Renal pelvis (tissue), 1 donor: ENCODE measurements at regions not wholly inside any gene's neighbourhood (a gene's known extent, or its start where the extent isn't known, plus 50 kb on each side); places are given as distances from the start of the nearest gene placed in this dataset.

Experiments used
- DNase-seq: peaks from one replicate; pipeline ENCODE4 v3.0.0-alpha.2; 2013

DNA sequence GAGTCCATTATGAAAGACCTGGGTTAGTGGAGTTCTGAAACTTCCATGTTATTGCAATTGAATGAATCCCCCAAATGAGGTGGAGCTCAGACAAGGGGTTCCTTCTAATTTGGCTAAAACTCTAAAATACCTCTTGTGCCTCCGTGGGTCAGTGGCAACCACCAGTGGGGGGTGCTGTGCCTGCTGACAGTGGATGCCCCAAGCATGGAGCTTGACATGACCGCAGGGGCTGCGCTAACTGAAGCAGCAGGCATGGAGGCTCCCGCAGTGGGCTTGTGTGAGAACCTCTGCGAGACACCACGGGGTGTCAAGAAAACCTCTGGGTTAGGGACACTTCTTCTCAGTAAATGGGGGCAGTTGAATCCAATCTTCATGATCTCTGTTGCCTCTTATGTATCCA, 200.5 kb downstream of the DRD1 start:
- DNase-seq = no peak

DNA sequence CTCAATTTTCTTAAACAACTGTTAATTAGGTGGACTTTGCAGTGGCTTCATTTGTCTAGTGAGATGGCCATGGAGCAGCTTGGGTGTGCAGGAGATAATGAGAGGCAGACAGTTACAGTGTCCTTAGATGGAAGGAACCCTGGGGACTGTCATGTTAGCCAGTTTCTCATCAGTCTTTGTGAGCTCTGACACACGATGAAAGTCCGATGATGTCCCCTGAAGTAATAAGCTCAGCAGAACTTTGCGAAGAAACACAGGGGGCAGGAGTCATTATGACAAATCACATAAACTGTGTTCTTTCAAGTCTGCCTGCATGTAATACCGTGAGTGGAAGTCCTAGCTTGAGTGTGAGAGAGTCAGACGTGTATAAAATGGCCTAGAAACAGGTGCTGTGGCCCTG, 201.8 kb downstream of the DRD1 start:
- DNase-seq = no peak

DNA sequence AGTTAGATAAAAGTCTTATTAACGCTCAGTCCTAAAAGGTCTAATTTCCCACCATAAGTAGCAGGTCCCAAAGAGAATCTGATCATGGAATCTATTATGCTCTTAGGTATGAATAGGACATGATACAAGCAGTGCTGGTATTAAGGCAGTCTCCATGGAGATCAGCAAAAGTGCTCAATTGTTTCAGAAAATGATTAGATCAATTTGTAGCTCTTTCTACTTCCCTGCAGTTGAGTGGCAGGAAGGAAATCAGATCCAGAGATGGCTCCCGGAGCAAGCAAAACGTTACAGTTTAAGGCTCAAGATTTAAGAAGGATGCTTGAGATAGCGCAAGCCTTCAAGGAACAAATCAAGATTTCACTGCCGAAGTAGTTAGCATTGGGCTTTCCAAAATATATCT, 205.7 kb downstream of the DRD1 start:
- no peak for DNase-seq

DNA sequence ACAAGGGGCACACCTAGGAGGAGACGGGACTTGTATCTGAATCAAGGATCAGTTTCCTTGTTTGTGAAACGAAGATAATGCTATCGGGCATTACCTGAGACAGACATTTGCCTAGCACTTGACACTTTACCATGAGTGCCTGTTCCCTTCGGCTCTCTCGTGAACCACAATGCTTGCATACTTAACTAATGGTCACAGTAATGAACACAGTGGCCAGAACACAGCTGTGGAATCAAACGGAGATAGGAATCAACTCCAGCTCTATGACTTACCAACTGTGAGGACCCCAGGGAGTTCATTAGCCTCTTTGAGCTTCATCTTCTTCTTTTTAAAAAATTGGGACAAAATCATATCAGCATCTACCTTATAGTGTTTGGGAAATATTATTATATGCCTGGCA, 207.8 kb downstream of the DRD1 start:
- no peak for DNase-seq

DNA sequence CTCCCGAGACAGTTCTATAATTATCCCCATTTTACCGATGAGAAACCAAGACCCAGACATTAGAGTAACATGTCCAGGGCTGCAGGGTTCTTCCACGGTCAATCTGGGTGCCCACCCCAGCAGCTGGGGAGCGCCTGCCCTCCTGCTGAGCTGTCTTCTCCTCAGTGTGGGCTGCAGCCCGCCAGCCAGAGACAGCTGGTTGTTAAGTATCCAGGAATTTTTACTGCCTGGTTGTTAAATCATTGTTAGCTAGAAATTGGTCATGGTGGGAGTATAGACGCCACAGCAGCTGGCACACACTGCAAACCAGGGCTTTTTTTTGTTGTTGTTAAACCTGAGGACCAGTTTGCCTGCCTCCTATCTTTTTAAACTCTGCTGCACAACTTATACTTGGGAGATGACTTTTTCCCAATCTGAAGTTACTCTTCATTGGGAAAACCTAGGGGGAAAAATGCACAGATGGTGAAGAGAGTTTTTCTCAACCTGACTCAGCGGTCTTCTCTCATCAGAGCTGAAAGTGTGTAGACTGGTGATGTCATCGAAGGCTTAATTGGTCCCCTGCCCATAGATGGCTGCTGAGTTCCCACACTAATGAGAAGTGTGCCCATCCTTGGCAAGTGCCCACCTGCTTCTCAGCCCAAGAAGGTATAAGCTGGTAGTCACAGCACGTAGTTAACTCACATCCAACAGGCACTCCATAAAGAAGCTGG, 208.6 kb downstream of the DRD1 start:
- DNase-seq = no peak

DNA sequence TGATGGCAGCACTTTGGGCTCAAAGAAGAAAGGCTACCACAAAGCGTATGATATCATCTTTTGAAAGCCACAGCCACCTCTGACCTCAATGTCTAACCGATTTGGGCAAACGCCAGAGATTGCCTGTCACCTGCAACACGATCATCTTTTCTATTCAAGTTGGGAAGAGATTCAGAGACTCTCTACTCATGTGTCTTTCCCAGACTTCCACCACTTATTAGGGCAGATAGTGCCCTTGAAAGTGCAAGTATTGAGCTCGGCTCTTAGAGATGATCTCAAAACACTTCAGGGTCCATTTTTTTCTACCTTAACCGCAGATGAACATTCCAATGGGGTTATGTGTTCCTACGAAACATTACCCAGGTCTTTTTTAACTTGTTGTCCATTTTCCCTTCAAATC, 213.7 kb downstream of the DRD1 start:
- DNase-seq = no peak

DNA sequence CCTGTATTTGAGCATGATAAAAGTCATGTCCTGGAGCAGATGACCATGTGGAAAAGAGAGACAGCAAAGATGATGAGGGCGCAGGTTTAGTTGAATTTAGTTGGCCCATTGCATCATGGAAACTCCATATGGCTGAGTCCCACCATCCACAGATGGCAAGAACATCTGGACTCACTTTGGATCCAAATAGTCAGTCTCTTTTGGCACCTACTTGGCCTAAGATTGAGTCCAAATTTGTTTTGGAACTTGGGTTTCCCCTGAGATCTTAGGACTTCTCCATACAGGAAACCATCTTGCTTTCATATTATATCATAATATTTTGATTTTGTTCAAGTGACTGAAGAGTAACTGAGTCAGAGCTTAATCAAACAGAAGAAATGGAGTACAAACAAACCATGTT, 217.5 kb downstream of the DRD1 start:
- DNase-seq = no peak

DNA sequence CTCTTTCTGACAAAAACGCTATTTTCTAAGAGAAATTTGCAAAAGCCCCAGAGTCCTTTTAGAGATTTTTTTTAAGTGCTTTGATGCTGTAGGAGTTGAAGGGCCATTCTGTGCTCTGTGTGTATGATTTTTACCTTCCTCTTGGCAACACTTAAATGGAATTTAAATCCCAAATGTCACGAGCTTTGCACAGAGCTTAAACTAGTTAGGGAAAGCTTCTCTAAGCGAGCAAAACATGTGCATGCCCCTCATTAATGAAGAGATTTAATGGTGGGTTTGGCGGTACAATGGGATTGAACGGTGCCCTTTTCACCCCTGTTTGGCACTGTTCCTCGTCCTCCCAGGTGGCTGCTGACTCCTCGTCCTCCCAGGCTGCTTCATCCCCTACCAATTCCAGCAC, 220.7 kb downstream of the DRD1 start:
- no peak for DNase-seq

DNA sequence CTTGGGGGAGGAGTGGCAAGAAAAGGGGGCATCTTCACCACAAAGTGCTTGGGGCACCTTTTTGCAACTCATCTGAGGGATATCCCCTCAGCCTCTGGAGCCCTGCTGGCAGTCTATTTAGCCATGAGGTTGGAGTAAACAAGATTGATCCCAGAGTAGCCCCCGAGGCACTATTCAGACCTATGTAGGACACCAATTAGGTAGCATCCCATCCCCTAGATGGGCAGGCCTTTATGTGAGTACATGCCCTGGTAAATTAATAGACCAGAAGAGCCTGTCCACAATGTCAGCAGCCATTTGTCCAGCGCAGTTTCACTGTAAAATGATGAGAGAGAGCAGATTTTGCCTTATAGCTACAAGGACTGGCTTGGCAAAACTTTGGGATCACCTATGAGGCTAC, 221.4 kb downstream of the DRD1 start:
- no peak for DNase-seq

DNA sequence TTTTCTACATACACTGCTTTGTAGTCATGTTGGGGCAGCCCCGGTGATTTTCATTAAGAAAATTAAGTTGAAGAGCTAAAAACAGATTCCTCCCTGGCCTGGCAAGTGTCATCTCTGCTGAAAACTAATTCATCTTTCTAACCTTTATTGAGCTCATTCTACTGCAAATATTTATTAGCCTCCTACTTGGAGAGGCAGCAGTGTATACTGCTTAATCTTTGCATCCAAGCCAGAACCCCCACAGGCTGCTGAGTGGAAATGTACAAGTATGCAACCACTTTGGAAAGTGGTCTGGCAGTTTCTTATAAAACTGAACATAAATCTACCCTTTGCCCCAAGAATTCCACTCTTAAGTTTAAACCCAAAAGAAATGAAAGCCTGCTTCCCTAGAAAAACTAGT, 223.4 kb downstream of the DRD1 start:
- no peak for DNase-seq

DNA sequence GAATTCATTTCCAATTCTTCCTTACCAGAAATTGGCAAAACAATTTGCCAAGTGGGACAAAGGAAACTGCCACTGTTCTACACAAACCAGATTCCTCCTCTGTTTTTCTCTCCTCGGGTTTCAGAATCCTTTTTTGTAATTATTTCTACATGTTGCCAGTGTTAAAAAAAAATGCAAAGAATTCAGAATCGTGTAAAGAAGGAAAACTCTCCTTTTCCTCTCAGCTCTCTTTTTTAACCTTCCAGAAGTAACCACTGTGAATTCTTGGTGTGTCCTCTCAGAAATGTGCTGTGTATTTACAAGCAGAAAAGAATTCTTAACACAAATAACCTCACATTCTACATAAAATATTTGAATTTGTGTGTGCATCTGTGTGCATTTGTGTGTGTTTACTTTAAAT, 224.6 kb downstream of the DRD1 start:
- no peak for DNase-seq

DNA sequence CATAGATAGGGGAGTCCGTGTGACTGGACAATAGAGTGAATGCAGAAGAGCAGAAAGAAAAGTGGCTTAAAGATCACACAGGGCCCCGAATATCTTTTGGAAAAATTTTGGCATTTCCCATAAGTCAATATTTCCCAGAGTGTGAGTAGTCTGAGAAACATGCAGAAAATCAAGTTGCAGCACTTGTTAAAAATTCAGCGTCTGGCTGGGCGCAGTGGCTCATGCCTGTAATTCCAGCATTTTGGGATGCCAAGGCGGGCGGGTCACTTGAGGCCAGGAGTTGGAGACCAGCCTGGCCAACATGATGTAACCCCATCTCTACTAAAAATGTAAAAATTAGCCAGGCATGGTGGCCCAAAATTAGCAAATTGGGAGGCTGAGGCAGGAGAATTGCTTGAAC, 227.0 kb downstream of the DRD1 start:
- DNase-seq = no peak

DNA sequence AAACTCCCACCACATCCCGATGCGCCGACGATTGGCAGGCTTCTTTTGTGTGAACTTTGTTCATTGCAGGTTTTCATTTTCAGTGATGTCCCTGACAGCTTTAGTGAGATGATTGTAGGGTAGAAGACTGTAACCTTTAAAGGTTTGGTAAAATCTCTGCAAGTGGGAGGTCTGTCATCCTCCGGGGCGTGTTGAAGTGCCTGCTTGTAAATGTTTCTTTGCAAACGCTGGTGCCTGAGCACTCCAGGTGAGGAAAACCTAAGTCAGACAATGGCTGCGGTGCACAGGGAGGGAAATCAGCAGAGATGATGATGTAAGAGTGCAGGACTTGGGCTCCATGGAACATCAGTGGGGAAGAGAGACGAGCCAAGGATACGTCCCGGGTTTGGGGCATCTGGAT, 228.1 kb downstream of the DRD1 start:
- DNase-seq = no peak

DNA sequence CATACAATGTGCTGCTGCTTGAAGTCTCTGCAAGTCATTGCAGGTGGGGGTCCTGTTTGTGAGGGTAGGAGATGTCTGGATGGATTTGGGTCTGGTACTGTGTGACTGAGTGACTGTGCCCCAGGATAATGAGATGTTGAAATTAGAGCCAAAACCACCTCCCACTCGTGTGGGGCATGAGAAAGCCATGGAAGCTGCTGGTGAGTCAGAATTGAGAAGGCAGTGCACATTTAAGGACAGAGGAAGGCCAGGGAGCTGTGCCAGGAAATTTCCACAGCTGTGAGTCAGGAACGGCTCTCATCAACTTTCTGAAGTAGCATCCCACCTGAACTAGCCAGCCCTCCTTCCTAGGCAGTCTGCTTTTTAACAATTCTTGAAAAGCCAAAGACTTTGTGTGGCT, 229.8 kb downstream of the DRD1 start:
- no peak for DNase-seq

DNA sequence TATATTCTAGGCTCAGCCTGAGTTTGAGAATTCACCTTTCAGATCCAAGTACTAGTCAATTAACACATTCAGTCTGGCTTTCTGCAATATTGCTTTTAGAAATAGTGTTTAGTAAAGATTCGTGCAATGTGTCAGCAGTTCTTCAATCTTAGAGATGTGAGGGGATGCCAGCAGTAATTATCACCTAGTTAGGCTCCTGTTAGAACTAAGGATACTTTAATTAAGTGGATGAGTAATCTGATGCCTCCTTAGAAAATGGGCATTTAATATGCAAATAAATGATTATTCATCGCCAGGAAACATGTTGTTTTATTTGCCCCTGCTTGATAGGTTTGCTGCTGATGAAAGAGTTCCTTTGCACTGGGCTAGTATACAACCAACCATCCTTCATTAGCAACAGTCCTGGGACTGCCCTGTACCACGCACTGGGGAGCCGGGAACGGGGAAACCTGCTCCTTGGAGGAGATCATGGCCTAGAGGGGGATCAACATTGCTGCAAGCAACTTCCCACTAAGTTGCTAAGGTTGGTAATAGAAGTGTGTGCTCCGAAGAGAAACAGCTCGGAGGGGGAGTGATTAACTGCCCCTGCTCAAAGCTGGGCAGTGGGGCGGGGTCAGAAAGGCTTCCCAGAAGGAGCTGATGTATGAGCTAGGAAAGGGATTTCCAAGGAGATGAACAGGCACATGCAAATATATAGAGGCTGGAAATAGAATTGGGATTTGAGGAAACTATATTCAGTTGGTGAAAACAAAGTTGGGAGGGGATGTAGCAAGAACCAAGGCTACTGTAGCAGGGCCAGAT, 231.8 kb downstream of the DRD1 start:
- DNase-seq = no peak

DNA sequence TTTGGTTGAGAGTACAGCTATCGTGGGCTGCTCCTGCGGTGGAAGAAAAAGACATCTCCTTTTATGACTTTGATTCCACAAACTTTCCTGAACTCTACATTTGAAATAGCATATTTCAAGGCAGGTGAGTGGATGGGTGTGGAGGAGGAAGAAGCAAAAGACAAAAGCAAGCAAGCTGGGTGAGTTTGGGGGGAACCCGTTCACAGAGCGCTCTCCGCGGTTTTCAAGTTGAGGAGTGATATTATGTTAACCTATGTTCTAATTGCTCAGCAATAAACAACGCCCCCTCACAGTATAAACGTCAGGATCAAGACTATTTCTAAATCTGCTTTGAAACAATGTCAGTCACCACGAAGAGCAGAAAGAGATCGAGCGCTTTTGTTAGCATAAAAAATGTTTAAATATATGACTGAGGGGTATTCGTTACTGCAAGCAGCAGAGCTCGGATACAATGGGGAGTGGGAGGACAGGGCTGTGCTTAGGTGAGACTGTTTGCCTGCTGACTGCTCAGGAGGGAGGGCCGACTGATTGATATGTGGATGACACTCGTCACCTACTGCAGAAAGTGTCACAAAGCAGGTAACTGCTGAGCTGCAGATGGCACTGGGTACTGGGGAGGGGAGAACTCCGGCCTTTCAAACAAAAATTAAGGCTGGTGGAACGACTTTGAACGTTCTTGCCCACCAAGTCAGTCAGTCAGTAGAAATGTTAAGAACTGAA, 236.5 kb downstream of the DRD1 start:
- no peak for DNase-seq

DNA sequence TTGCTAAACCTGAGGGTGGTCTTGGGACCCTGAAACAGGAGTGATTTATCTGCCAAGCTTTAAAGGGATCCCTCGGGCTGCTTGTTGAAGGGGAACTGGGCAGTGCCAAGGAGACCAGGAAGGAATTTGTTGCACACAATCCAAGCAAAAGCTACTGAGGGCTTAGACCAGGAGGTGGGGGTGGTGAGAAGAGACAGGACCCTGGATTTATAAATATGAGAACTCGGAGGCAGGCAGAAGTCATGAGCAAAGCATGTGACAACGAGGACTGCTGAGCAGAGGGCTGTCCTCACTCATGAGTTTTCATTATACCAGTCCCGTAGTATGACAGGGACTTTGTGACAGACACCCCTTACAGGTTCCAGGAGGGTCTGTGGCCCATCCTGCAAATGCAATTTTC, 237.3 kb downstream of the DRD1 start:
- no peak for DNase-seq

DNA sequence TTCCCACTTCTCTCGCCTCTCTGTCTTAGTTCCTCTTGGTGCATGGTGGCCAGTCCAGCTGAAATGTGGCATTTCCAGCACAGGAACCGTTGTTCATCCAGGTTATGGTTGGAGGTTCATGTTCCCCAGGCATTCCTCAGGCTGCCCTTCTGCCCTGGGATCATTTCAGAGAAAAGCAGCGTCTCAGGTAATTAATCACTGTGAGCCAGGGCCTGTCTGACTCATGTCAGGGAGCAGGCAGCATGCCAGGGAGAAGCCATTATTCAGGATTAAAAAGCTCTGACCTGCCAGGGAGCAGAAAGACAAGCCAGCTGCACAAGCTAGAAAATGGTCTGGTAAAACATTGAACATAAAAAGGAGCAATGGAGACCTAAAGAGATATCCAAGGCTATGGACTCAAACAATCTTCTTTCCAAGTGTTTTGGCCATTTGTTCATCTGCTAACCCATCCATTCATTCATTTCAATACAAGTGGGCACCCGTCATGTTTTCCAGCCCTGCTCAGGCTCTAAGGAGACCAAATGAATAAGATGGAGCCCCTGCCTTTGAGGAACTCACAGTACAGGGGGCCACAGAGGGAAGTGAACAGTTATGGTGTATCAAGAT, 241.4 kb downstream of the DRD1 start:
- peak; percentile 39 for DNase-seq

DNA sequence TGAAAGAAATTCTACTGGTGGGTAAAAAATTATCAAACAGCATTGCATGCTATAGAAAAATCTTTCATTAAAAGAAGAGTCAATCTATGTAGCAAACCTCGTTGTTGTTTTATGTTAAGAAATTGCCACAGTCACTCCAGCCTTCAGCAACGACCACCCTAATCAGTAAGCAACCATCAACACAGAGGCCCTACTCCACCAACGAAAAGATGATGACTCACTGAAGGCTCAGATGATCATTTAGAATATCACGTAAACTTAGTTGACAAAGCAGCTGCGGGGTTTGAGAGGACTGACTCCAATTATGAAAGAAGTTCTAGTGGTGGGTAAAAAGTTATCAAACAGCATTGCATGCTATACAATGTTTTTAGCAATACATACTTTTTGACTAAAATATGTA, 242.6 kb downstream of the DRD1 start:
- no peak for DNase-seq

DNA sequence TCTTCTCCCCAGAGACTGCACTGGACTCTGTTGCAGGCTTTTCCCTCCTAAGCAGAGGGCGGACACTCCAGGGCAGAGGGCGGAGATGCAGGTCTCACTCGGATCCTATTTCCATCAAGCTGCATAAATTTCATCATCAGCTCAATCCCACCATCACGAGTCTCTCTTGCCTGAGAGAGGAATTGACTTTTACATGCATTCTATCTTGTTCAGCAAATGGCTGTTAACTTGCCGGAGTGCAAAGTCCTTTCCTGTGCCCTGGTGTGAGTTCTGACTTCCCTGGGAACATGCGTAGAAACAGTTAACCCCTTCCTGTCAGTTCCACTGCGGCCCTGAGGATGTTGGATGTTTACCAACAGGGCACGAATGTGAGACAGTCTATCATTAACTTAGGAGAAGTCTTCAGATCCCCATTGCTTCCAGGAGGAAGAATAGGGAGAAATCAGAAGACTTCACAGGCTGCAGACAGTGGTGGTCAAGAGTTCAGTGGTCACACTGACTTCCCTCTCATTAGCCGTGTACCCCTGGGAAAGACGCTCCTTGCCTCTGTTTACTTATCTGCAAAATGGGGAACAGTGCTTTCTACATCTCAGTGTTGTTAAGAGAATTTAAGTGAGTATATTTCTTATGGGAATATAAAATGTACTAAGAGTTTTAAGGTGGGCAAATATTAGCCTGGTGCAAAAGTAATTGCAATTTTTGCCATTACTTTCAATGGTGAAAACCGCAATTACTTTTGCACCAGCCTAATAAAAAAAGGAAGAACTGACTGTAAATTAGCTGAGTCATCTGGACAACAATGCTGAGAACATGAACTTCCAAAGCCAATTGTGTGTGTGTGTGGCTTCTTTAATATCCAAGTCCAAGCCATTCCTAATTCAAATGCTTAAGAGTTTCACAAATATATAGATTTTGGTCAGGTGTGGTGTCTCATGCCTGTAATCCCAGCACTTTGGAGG, 248.0 kb downstream of the DRD1 start:
- peak; percentile 36 for DNase-seq

DNA sequence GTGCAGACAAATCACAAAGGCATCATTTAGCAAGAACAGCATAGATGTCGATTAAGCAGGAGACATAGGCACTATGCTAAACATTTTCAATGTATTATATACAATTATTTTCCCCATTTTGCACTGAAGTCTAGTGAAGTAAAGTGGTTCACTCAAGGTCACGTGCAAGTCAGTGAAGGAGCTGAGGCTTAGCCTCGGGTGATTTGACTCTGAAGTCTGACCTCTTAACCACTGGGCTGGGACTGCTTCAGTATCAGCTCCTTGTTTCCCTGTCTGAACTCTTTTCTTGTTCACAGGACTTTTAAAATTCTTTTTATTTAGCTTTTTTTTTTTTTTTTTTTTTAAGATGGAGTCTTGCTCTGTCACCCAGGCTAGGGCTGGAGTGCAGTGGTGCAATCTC, 262.7 kb downstream of the DRD1 start:
- no peak for DNase-seq

DNA sequence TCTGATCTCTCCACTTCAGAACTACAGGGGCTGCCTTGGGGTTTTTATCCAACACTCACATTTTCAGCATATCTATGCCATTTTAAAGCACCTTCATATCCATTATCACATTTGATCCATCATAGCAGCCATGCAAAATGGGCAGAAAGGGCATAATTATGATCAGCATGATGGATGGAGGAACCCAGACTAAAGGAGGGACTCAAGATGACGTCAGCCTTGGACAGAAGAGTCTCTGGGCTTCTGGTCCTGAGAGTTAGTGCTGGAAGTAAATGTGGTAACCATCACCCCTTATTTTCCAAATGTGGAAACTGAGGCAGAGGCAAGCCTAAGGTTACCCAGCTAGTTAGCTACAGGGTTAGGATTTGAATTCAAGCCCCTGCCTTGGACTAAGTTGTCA, 273.1 kb downstream of the DRD1 start:
- no peak for DNase-seq
